Fibroblast of skin of right quadriceps (primary cell): ENCODE measurements at regions not wholly inside any gene's neighbourhood (a gene's known extent, or its start where the extent isn't known, plus 50 kb on each side); places are given as distances from the start of the nearest gene placed in this dataset.
"Not testable (repeated sequence)": the region's sequence is repeated elsewhere in the genome, so short reads cannot be mapped to it uniquely, and the experiment has no call there.

ENCODE experiments used
- DNase-seq: peaks from one replicate; pipeline ENCODE4 v3.0.0-alpha.2; 2013

DNA sequence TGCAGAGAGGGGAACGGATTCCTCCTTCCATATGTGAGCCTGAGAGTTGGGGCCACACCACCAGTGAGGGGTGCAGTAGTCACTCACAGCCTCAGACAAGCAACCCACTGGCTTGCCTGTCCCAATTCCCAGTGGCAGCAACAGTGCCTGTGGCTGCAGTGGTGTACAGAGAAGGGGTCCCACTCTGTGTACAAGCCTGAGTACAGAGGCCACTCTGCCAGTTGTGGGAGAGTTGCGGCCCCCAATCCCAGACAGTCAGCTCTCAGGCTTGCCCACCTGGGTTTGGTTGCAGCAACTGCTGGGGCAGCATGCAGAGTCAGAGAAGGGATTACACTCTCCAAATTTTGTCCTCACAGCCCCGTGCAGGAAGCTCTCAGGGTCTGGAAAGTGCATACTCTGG lies 133.2 kb upstream of the RFX3 start:
- DNase-seq = no peak

DNA sequence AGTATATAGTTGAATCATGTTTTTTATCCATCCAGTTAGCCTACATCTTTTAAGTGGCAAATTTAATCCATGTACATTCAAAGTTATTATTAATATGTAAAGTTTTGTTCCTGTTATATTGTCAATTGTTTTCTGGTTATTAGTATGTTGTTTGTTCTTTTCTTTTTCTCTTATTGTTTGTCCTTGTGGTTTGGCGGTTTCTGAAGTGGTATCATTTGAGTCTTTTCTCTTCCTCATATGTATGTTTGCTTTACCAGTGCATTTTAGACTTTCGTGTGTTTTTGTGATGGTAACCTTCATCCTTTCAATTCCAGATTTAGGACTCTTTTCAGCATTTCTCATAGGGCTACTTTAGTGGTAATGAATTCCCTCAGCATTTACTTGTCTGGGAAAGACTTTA lies 130.4 kb upstream of the RFX3 start:
- no peak for DNase-seq

DNA sequence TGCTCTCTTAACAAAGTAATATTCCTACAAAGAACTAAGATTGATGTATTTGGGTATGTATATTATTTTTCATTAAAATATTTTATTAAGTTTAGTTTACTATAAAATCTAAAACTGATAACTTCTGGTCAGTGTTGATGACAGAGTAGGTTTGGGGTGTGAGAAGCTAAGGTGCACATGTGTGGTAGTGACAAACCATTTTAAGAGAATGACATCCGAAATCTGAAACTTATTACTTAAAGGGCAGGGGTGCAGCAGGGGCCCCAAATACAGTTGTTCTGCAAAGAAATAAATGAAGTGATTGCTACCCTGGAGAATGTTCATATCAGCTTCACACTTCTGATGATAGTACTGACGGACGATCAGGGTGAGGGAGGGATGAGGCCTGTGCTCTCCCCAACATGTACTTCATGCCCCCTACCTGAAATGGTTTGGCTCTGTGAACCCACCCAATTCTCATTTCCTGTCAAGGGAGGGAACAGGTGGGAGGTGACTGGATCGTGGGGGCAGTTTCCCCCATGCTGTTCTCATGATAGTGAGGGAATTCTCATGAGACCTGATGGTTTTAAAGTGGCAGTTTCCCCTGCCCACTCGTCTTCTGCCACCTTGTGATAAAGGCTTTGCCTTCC lies 125.3 kb upstream of the RFX3 start:
- DNase-seq = no peak

DNA sequence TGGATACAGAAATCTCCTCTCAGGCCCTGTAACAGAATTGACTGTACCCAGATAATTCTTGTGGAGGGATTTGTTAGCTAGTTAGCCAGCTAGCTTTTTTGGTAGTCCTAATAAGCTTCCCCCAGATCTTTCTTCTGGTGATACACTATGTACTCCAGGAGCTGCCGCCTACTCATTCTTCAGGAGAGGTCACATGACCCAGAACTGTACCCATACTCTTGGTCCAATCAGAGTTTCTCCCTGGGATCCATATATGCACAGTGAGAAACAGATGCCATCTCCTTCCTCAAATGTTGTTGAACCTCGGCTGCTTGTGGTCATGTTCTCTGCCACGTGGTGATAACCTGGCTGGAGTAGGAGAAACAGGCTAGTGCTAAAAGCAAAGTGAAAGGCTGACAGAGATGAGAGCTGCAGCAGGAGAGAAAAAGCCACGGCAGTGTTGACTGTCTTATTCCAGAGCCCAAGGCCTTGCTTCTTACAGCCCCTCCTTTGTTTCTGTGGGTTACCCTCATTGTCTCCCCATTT lies 123.0 kb upstream of the RFX3 start:
- no peak for DNase-seq

DNA sequence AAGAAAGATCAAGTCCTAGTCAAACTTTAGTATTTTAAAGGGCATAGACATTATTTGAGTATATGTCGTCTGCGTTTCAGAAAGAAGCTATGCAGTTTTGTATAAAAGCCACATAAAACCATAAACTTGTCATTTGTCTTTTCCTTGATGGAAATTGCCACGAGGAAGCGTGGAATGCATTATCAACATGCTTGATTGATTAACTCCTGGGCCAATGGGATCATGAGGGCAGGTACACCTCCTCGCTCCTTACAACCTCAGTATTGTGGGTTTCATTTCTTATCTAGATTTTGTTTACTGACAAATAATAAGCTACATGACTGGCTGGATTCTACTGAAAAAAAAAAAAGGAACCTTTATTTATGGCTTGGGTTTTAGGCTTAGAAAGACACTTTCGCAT lies 122.5 kb upstream of the RFX3 start:
- DNase-seq = no peak

DNA sequence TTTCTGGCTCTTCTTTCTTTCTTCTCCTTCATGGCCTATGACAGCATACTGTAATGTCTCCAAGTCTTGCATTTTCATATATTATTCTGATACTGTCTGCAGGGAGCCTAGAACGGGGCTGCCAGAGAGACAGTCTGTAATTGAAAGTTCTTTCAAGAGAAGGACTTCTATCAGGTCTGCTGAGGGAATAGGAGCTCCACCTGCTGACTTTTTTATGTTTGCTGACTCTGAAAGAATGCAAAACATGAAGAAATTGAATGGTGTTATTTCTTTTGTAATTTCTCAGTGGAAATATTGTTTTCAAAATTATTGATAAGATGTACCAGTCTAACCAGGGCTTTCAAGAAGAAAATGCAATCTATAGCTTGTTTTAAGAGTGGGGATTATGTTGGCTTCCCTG lies 121.9 kb upstream of the RFX3 start:
- DNase-seq = no peak

DNA sequence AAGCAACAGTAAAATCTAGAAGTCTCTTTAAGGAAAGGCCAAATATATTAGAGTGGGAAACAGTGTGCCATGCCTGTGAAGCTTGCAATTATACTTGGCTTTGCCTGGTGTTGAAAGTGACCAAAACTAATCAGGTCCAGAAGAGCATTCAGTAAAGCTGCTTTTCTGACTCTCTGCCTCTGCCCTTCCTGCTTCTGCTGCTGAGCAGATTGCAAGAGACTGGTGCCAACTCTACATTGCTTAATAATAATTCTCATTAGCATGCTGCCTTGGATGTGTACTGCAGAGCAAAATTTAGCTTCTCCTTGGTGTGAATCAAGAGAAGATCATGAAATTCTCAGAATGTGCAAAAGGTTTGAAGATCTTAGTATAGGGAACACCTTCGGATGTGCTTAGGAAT lies 120.4 kb upstream of the RFX3 start:
- no peak for DNase-seq

DNA sequence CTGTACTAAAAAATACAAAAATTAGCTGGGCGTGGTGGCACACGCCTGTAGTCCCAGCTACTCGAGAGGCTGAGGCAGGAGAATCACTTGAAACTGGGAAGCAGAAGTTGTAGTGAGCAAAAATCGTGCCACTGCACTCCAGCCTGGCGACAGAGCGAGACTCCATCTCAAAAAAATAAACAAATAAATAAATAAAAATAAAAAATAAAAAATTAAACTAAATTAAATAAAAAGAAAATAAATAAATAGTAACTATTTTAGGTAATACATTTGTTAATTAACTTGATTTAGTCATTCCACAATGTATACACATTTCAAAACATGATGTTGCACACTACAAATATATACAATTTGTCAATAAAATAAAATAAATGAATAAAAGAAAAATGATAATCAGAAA lies 116.3 kb upstream of the RFX3 start:
- not testable (repeated sequence) for DNase-seq

DNA sequence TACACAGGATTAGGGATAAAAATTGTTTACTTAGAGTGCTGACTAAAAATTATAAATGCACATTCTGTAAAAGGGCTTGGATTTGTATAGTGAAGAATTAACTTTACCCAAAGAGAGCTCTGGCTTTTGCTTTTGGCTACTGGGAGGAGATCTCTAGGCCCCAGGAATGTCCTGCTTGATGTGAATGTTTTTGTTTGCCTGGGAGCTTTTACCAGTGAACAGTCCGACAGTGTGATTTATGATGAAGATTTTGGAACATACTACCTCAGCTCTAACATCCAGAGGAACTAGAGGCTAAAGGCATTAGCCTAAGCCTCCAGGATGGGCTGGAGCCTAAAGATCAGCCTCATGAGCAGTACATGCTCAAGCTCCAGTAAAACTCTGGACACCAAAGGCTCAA lies 103.7 kb upstream of the RFX3 start:
- DNase-seq = no peak

DNA sequence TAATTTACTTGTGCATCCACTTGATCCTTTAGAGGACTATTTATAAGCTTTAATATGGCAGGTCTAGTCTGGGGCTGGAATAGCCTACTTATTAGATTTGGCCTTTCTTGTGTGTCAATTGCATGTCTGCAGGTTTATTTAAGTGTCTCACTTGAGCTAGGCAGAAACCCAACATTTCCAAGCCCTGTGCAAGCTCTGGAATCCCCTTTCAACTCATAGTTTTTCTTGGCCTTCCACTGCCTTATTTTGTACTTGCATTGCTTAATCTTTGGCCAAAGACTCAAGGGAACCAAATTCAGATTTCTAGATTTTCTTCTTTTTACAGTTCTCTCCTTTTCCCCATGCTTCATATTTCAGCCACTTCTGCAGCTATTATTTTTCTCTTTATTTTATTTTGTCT lies 102.4 kb upstream of the RFX3 start:
- no peak for DNase-seq

DNA sequence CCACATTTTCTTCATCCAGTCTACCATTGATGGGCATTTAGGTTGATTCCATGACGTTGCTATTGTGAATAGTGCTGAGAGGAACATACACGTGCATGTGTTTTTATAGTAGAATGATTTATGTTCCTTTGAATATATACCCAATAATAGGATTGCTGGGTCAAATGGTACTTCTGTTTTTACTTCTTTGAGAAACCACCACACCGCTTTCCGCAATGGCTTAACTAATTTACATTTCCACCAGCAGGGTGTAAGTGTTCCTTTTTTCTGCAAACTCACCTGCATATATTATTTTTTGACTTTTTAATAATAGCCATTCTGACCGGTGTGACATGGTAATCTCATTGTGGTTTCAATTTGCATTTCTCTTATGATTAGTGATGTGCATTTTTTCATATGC lies 82.2 kb upstream of the RFX3 start:
- DNase-seq = no peak

DNA sequence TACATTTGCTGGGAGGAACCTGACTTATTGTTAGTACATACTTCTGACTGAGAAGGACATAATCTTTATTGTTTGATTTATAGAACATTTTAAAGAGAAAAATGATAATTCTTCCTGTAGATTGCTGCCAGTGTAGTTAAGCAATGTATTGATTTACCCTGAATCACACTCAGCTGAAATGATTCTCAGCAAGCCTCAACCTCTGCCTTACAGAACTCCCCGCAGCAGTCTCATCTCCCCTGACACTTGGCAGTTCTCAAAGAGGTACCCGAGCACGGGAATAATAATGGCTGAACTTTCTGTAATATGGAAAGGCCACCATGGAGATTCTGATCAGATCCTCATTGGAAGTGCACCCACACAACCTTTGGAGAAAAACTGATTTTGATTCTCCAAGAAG lies 74.9 kb upstream of the RFX3 start:
- no peak for DNase-seq

DNA sequence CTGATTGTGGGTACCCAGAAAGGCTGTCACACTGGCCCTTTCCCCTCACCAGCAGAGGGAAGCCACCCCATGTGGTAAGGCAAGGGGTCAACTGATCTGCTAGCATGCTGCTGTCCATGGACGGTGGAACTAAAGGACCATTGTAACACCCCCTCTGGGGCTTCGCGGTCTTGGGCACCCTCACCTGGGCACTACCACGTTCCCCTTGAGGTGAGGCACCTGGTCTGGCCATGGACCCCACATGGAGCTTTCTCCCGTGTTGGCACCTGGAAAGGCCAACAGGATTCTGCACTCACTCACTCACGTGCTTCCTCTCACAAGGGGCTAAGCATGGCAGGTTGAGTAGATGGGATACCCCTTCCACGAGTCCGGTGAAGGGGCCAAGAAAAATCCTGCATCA lies 72.0 kb upstream of the RFX3 start:
- DNase-seq = no peak

DNA sequence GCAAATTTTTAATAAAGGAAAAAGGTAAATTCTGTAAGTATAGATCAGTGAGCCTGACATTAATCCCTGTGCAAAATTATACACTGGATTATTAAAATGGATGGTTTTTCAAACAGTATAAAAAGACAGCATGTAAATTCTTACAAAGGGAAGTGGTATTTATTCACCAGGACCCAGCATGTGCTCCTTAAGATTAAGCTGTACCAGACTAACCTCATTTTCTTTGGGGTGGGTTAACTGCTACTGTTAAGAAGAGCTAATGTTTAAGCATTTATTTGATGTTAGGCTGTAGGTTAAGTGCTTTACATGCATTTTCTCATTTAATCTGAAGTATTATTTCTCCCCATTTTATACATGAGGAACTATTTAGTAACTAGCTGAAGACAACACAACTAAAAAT lies 60.3 kb upstream of the RFX3 start:
- no peak for DNase-seq

DNA sequence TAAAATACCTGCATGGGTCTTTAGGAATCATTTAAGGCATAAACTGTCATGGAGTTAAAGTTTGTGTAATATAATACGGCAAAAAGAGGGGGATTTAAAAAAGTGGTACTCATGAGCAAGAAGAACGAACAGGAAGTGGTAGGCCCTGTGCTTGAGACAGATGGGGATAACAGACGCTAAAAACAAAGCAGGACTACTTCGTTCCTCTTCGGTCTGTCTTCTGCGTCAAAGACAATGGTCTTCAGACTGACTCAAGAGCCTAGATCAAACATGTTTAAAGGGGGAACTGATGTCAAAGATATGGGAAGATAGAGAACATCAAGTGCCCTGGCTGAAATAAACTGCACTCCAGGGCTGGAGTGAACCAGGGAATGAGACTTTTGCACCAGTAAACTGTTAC lies 59.8 kb upstream of the RFX3 start:
- DNase-seq = no peak

DNA sequence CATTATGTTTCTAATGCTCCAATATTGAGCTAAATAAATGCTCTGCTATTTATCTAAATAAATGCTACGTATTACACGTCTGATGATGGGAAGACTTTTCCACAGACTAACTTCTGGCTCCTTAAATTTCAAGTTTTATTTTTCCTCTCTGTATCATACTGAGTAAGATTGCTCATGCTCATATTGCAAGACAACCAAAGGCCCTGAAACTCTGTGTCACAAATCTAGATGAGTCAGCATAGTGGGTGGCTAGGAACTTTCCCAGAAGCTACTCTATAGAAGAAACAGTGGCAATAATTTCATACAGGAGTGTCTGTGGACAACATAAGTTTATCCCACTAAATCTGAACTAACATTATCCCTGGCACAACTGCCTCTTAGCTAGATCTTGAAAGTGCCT lies 53.0 kb upstream of the RFX3 start:
- peak; percentile 66 for DNase-seq

DNA sequence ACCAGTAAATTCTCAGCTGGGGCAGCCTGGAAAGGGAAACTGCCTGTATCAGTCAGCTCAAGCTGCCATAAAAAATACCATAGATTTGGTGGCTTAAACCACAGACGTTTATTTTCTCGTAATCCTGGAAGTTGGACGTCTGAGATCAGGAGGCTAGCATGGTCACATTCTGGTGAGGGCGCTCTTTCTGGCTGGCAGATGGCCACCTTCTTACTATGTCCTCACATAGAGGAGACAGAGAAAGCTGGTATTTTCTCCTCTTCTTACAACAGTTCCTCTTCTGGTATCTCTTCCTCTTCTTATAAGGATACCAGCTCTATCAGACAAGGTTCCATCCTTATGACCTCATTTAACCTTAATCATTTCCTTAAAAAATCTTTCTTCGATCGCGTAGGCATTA lies 50.5 kb upstream of the RFX3 start:
- DNase-seq = no peak

DNA sequence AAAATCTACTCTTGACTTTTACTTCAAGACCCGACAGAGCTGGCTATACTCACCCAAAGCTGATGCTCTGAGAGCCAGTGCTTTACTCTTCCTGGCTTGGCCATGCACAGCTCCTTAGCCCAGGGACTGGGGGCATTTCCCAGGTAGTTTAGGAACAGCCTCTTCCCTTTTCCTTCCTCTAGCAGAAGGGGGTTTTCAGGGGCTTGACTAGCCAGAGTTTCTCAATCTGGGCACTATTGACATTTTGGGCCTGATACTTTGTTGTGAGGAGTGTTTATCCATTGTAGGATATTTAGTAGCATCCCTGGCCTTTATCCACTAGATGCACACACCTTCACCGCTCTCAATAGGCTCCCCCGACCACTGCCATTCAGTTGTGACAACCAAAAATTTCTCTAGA lies 50.0 kb upstream of the RFX3 start:
- DNase-seq = no peak
